ENCODE measurements at regions not wholly inside any gene's neighbourhood (a gene's known extent, or its start where the extent isn't known, plus 50 kb on each side); places are given as distances from the start of the nearest gene placed in this dataset.
"Not testable (repeated sequence)": the region's sequence is repeated elsewhere in the genome, so short reads cannot be mapped to it uniquely, and the experiment has no call there.

DNA sequence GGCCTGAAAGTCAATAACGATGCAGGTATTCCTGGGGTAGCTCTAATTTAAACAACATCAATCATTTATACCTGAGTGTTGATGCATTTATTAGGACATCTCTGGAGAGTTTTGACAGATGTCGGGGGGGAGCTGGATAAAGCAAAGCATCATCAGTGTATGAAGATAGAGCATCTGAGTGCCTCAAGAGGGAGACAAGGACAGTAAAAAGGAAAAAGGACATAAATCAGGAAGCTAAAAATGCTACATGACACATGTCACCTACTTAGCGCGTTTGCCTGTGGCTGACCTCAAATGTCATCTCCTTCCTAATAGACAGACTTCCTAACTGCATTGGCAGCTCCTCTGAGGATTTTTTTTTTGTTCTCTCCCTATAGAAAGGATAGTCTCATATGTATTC is 259.5 kb upstream of the PKP2 start:
- CTCF ChIA-PET (ENCODE audit: low intra/inter-chr PET ratio): no interaction called here
- no peaks in the 10 kb centered on the region for H4K20me1 ChIP-seq (replicated peaks; ENCODE audit: control insufficient read depth, insufficient read depth, low read length)
- H3K27ac ChIP-seq (ENCODE audit: extremely low read depth, low read depth, low read length): no peak overlapping the region
- FAIRE-seq (no peak), DNase-seq (ENCODE audit: extremely low read depth in 1 of 4, low spot score in 3 of 4) (no peak), ATAC-seq (no peak)
- no peak overlapping the region for H2AFZ ChIP-seq (ENCODE audit: low read depth, low read length)
- WGBS (ENCODE audit: insufficient coverage, low coverage, missing lambda C conversion rate): 0% methylated on average over 4 of the region's 4 CpGs
- no peaks in the 10 kb centered on the region for H3K9me3 ChIP-seq (replicated peaks; ENCODE audit: control insufficient read depth, insufficient read depth, low read depth, low read length)
- no peaks in the 10 kb centered on the region for H3K9me1 ChIP-seq (ENCODE audit: control insufficient read depth, insufficient read depth, low read length)
- H3K4me1 ChIP-seq (replicated peaks in 1 of 2; ENCODE audit: control insufficient read depth in 2 of 2, insufficient read depth in 2 of 2, low read length in 2 of 2): no peaks in the 10 kb centered on the region
- in situ Hi-C loops (cut with MboI) (no loop called here), intact Hi-C loops (cut with micrococcal nuclease) (no loop called here)
- no TSS peak for BruUV-seq (replicated peaks)
- H3K27me3 ChIP-seq (ENCODE audit: control insufficient read depth in 2 of 2, insufficient read depth in 2 of 2, low read length in 2 of 2): no peaks in the 10 kb centered on the region
- H3K79me2 ChIP-seq (ENCODE audit: control insufficient read depth, insufficient read depth, low read length): no peaks in the 10 kb centered on the region
- TF ChIP-seq, protein P1, sequence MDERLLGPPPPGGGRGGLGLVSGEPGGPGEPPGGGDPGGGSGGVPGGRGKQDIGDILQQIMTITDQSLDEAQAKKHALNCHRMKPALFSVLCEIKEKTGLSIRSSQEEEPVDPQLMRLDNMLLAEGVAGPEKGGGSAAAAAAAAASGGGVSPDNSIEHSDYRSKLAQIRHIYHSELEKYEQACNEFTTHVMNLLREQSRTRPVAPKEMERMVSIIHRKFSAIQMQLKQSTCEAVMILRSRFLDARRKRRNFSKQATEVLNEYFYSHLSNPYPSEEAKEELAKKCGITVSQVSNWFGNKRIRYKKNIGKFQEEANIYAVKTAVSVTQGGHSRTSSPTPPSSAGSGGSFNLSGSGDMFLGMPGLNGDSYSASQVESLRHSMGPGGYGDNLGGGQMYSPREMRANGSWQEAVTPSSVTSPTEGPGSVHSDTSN (CRISPR knock-in tag; IDR thresholded peaks at IDR 0.05; ENCODE audit: low read depth): no peak
- TF ChIP-seq, protein P1 (tag; conservative IDR thresholded peaks at IDR 0.05; ENCODE audit: low read depth): 0 out of 2 replicates have a peak, but pooled peaks have one; percentile 21
- TF ChIP-seq MEIS2 (IDR thresholded peaks at IDR 0.05; ENCODE audit: partially characterized antibody): peak; percentile 73
- TF ChIP-seq, protein P2, sequence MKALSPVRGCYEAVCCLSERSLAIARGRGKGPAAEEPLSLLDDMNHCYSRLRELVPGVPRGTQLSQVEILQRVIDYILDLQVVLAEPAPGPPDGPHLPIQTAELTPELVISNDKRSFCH (CRISPR knock-in tag; IDR thresholded peaks at IDR 0.05): no peak
- TF ChIP-seq, protein P2 (tag; IDR thresholded peaks at IDR 0.05): 0 out of 2 replicates have a peak, but pooled peaks have one; percentile 19
- TF ChIP-seq HDAC3 (IDR thresholded peaks at IDR 0.05; ENCODE audit: borderline replicate concordance, partially characterized antibody): no peak
- TF ChIP-seq, protein P3, sequence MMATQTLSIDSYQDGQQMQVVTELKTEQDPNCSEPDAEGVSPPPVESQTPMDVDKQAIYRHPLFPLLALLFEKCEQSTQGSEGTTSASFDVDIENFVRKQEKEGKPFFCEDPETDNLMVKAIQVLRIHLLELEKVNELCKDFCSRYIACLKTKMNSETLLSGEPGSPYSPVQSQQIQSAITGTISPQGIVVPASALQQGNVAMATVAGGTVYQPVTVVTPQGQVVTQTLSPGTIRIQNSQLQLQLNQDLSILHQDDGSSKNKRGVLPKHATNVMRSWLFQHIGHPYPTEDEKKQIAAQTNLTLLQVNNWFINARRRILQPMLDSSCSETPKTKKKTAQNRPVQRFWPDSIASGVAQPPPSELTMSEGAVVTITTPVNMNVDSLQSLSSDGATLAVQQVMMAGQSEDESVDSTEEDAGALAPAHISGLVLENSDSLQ (IDR thresholded peaks at IDR 0.05): peak; percentile 42; the same call in 1 of the 2 replicates
- no peak overlapping the region for H3K9ac ChIP-seq (ENCODE audit: insufficient read depth in 1 of 2, low read depth in 2 of 2, low read length in 2 of 2)
- POLR2A ChIA-PET: no interaction called here
- no peak overlapping the region for H3K4me2 ChIP-seq (ENCODE audit: insufficient read depth, low read length)
- H3K4me3 ChIP-seq: no peak overlapping the region
- no peaks in the 10 kb centered on the region for H3K36me3 ChIP-seq (ENCODE audit: control insufficient read depth, insufficient read depth, low read length)

DNA sequence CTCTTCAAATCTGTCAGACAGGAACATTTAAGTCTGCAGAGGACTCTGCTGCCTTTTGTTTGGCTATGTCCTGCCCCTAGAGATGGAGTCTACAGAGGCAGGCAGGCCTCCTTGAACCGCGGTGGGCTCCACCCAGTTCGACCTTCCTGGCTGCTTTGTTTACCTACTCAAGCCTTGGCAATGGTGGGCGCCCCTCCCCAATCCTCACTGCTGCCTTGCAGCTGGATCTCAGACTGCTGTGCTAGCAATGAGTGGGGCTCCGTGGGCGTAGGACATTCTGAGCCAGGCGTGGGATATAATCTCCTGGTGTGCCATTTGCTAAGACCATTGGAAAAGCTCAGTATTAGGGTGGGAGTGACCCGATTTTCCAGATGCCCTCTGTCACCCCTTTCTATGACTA is 250.7 kb upstream of the PKP2 start:
- intact Hi-C loops (cut with micrococcal nuclease); DNase-seq (ENCODE audit: extremely low read depth in 1 of 4, low spot score in 3 of 4): not testable (repeated sequence)

More for the DNA sequence above, 250.7 kb upstream of the PKP2 start:
- WGBS (ENCODE audit: insufficient coverage, low coverage, missing lambda C conversion rate): 0% methylated on average over 1 of the region's 8 CpGs
- H3K79me2 ChIP-seq (ENCODE audit: control insufficient read depth, insufficient read depth, low read length); H3K9ac ChIP-seq (ENCODE audit: insufficient read depth in 1 of 2, low read depth in 2 of 2, low read length in 2 of 2); FAIRE-seq; H3K27me3 ChIP-seq (ENCODE audit: control insufficient read depth in 2 of 2, insufficient read depth in 2 of 2, low read length in 2 of 2); BruUV-seq (replicated peaks); H4K20me1 ChIP-seq (replicated peaks; ENCODE audit: control insufficient read depth, insufficient read depth, low read length); in situ Hi-C loops (cut with MboI); H3K27ac ChIP-seq (ENCODE audit: extremely low read depth, low read depth, low read length); H2AFZ ChIP-seq (ENCODE audit: low read depth, low read length); ATAC-seq; CTCF ChIA-PET (ENCODE audit: low intra/inter-chr PET ratio); H3K4me3 ChIP-seq; H3K9me1 ChIP-seq (ENCODE audit: control insufficient read depth, insufficient read depth, low read length); H3K4me2 ChIP-seq (ENCODE audit: insufficient read depth, low read length); H3K4me1 ChIP-seq (replicated peaks in 1 of 2; ENCODE audit: control insufficient read depth in 2 of 2, insufficient read depth in 2 of 2, low read length in 2 of 2); H3K9me3 ChIP-seq (replicated peaks; ENCODE audit: control insufficient read depth, insufficient read depth, low read depth, low read length); H3K36me3 ChIP-seq (ENCODE audit: control insufficient read depth, insufficient read depth, low read length); POLR2A ChIA-PET: not testable (repeated sequence)

Measured in K562 (cell line).